ENCODE measurements at regions not wholly inside any gene's neighbourhood (a gene's known extent, or its start where the extent isn't known, plus 50 kb on each side); places are given as distances from the start of the nearest gene placed in this dataset.
"Not testable (repeated sequence)": the region's sequence is repeated elsewhere in the genome, so short reads cannot be mapped to it uniquely, and the experiment has no call there.

DNA sequence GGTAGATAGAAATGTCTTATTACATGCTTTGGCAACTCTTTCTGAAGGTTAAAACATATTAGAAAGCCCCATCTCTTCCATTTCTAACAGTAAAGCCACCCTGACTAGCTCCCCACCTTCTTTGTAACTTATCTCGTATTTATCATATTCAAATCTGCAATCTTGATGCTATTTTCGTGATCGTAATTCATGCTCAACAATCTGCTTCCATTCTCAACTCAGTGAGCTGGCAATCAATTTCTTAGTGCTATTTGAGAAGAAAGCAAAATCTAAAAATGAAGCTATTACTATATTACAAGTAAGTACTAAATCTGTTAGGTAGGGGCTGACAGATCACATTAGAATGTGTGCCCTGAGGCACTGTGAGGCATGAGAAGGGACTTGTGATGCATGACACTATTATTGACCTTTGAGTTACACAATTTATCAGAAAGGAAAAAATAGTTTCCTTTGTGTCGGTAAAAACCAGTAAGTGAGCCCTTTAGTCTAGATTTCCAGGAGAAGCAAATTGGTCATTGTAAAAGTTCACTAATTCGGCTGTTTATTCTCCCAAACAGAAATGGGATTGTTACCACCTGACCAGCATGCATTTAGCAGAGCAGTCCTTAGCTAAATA lies 379.7 kb upstream of the CNTN6 start:
- in situ Hi-C loops (cut with HindIII; ENCODE audit: low pct_unique_long_range_greater_than_20kb, low sequenced_read_pairs) = no loop called here
- no peak for TF ChIP-seq JUND (IDR thresholded peaks at IDR 0.05; ENCODE audit: low read depth)
- no peak for DNase-seq (ENCODE audit: low read depth in 1 of 2, low spot score in 1 of 2)

DNA sequence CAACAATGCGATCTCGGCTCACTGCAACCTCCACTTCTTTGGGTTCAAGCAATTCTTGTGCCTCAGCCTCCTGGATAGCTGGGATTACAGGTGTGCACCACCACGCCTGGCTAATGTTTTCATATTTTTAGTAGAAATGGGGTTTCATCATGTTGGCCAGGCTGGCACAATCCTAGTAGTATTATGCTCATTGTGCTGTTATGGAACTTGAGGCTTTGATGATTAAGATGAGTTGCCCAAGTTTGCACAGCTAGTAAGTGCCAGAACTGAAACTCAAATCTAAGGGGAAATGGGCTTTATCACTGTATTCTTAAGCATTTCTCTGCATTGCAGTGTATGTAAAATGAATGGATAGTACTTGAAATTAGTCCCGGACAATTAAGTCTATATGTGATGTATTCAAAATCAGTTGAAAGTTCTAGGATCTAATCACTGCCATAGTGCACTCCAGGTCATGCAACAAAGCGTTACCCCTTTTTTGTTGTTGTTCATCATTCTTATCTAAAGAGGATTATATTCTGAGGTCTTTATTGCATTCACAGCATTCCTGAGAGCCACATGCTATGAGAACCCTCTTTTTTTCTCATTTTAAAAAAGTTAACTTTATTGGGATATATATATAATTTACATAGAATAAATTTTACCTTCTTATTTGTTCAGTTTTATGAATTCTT lies 378.7 kb upstream of the CNTN6 start:
- in situ Hi-C loops (cut with HindIII; ENCODE audit: low pct_unique_long_range_greater_than_20kb, low sequenced_read_pairs) = no loop called here
- no peak for DNase-seq (ENCODE audit: low read depth in 1 of 2, low spot score in 1 of 2)
- no peak for TF ChIP-seq JUND (IDR thresholded peaks at IDR 0.05; ENCODE audit: low read depth)

DNA sequence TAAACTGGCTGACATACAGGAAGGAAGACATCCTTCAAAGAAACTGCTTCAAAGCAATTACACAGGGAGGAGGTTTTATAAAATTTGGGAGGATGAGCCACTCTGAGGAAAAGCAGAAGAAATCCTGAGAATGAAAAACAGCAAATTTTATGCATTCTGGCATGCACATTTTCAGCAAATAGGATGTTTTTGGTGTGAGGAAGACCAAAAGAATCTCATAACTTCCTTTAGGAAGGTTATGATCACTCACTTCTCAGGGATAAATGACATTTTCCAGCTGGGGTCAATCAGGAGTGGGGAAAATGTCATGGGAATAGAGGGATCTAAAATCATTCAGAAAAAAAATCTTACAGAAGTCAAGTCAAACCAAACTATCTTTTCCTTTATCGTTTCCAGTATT lies 371.7 kb upstream of the CNTN6 start:
- in situ Hi-C loops (cut with HindIII; ENCODE audit: low pct_unique_long_range_greater_than_20kb, low sequenced_read_pairs) = no loop called here
- no peak for TF ChIP-seq JUND (IDR thresholded peaks at IDR 0.05; ENCODE audit: low read depth)
- no peak for DNase-seq (ENCODE audit: low read depth in 1 of 2, low spot score in 1 of 2)

DNA sequence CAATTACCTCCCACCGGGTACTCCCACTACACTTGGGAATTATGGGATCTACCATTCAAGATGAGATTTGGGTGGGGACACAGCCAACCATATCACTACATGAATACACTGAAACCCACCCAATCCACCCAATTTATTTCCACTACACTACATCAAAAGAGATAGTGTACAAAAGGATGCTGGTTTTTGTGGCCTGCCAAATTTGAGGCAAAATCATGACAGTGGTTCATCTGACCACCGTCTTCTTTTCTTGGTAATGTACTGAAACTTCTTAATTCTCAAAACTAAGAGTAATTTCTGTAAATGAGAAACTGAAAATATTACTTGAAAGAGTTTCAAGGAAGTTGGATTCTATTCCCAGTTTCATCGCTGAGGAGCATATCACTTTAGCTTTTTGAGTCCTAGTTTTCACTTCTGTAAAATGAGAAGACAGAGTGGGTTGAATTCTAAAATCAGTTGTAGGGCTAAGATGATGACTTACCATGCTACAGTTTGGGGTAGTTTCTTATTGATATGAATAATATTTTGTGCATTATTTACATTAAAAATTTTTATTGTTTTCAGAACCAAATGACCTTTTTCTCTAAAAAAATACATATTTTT lies 360.4 kb upstream of the CNTN6 start:
- in situ Hi-C loops (cut with HindIII; ENCODE audit: low pct_unique_long_range_greater_than_20kb, low sequenced_read_pairs) = no loop called here
- no peak for TF ChIP-seq JUND (IDR thresholded peaks at IDR 0.05; ENCODE audit: low read depth)
- no peak for DNase-seq (ENCODE audit: low read depth in 1 of 2, low spot score in 1 of 2)

DNA sequence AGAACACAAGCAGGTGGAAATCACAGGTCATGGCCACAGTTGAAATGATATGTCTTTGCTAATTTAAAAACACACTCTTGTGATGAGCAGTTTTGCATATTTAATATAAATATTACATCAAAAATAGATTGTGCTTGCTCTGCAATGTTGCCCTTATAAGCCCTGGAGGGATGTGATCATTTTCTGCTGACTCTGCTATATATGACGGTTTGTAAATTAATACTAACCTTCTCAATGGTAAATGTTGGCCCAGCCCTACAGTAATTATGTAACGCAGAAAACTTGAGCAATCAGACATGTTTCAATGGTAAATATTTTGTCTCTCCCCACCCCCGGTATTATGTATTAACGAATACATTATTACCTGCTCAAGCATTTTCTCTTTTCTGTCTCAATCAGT lies 359.5 kb upstream of the CNTN6 start:
- TF ChIP-seq JUND (IDR thresholded peaks at IDR 0.05; ENCODE audit: low read depth) = no peak
- no peak for DNase-seq (ENCODE audit: low read depth in 1 of 2, low spot score in 1 of 2)
- in situ Hi-C loops (cut with HindIII; ENCODE audit: low pct_unique_long_range_greater_than_20kb, low sequenced_read_pairs) = no loop called here

DNA sequence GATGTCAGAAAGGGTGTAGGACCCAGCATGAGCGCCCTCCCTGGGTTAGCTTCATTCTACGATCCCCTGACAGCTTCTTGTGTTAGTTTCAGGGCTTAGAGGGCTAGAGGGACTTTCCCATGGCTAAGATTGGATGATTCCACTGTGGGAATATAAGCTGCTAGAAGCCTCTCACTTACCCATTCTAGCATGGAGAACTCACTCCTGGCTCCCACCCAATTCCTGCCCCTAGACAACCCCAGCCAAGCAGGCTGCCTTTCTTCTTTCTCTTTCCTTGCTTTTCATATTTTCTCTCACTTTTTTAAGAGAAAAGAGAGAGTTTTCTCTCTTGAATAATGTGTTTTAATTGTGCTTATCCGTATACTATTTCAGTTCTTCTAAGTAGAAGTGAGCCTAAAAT lies 335.1 kb upstream of the CNTN6 start:
- no peak for TF ChIP-seq JUND (IDR thresholded peaks at IDR 0.05; ENCODE audit: low read depth)
- in situ Hi-C loops (cut with HindIII; ENCODE audit: low pct_unique_long_range_greater_than_20kb, low sequenced_read_pairs) = no loop called here
- no peak for DNase-seq (ENCODE audit: low read depth in 1 of 2, low spot score in 1 of 2)

DNA sequence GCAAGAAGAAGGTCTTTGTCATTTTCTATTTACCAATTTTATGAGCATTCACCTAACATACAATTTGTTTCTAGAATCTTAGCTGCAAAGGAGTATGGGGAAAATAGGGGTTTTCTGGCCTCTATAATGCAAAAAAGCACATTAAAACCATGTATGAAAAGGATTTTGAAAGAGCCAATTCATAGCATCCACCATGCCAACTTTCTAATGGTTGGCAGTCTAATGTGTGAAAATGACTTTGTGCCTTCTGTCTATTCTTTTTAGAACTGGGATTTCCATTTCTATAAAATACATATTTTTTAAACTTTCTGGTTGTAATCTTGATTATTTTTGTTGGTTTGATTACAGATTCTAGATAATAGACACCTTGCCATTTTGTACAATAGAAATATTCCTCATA lies 333.7 kb upstream of the CNTN6 start:
- DNase-seq (ENCODE audit: low read depth in 1 of 2, low spot score in 1 of 2) = no peak
- no peak for TF ChIP-seq JUND (IDR thresholded peaks at IDR 0.05; ENCODE audit: low read depth)
- in situ Hi-C loops (cut with HindIII; ENCODE audit: low pct_unique_long_range_greater_than_20kb, low sequenced_read_pairs) = no loop called here

DNA sequence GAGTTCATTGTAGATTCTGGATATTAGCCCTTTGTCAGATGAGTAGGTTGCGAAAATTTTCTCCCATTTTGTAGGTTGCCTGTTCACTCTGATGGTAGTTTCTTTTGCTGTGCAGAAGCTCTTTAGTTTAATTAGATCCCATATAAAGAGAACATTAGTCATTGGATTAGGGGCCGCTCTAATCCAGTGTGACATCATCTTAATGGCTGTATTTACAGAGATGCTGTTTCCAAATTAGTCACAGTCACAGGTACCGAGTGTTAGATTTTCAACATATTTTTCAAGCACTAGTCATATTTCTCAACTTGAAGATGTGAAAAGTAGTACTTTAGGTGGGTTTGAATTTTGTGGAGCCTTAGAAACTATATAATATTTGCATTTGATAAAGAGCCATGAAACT lies 319.4 kb upstream of the CNTN6 start:
- DNase-seq (ENCODE audit: low read depth in 1 of 2, low spot score in 1 of 2); in situ Hi-C loops (cut with HindIII; ENCODE audit: low pct_unique_long_range_greater_than_20kb, low sequenced_read_pairs): not testable (repeated sequence)

DNA sequence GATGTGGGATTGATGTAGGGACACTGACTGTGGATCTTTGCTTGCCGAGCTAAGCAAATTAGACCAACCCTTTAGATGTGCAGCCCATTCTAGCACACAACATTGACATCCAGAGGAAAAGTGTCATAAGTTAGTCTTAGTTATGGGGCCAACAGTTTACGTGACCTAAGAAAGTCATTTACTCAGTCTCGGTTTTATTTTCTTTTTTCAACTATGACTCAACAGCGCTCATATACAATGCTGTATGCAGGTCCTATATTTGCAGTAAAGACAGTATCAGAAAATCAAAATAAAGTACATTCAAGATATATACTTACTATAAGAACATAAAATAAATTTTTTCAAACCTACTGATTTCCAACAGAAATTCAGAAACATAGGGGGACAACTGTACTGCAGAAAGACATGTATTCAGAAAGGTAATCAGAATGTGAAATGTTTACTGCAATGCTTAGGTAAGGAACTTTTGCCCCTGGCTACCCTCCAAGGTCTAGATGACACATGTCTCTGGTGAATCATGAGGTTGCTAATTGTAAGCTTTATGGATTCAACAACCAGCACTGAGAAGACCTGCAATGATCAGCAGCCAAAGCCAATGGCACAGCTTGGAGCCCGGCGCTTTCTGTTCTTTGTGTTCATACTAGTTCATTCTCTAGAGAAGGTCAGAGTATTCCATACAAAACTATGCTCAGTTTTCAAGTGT lies 317.5 kb upstream of the CNTN6 start:
- in situ Hi-C loops (cut with HindIII; ENCODE audit: low pct_unique_long_range_greater_than_20kb, low sequenced_read_pairs) = no loop called here
- no peak for DNase-seq (ENCODE audit: low read depth in 1 of 2, low spot score in 1 of 2)

DNA sequence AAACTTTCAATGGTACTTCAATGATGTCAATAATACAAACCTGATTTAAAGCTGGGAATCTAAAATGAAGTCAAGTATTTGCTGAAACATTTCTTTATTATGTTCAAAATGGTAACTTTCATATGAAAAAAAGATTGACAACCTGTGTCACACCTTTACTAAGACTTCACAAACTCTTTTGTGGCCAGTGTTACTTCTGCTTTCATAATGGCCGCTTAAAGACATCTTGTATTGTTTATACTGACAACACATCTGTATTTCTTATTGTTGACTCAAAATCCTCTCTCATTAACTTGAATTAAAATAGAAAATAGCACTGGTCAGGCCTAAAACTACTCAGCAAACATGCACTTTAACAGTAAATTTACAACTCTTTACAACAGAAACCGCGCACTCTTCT lies 312.3 kb upstream of the CNTN6 start:
- TF ChIP-seq JUND (IDR thresholded peaks at IDR 0.05; ENCODE audit: low read depth) = no peak
- DNase-seq (ENCODE audit: low read depth in 1 of 2, low spot score in 1 of 2) = no peak
- in situ Hi-C loops (cut with HindIII; ENCODE audit: low pct_unique_long_range_greater_than_20kb, low sequenced_read_pairs) = no loop called here

More for the DNA sequence above, 317.5 kb upstream of the CNTN6 start:
- TF ChIP-seq JUND (IDR thresholded peaks at IDR 0.05; ENCODE audit: low read depth) = no peak

DNA sequence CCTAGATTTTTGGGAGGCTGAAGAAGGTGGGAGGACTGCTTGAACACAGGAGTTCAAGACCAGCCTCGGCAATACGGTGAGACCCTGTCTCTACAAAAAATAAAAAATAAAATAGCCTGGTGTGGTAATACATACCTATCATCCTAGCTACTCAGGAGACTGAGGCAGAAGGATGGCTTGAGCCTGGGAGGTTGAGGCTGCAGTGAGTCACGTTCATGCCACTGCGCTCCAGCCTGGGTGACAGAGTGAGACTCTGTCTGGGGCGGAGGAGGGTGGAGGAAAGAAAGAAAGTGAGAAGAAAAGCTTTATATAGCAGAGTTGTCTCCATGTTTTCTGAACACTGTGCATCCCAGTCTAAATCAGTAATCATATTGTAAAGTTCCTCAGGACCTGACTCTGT lies 301.4 kb upstream of the CNTN6 start:
- no peak for DNase-seq (ENCODE audit: low read depth in 1 of 2, low spot score in 1 of 2)
- no peak for TF ChIP-seq JUND (IDR thresholded peaks at IDR 0.05; ENCODE audit: low read depth)
- in situ Hi-C loops (cut with HindIII; ENCODE audit: low pct_unique_long_range_greater_than_20kb, low sequenced_read_pairs) = no loop called here

DNA sequence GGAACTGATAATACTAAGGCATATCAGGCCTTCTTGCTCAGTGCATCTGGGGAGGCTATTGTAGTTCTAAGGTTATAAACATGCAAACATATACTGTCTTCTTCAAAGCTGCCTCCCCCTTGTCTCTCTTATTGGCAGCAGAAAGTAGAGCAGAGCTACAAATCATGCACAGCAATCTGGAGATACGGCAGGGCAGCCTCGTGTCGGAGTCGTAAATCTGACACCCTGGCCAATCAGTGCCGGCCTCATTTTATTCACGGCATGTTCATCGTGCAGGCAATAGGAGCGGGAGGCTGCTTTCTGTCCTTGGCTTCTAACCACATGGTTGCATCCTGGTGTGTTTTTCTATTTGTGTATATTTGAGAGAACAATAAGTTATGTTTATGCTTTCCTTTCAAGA lies 300.2 kb upstream of the CNTN6 start:
- no peak for DNase-seq (ENCODE audit: low read depth in 1 of 2, low spot score in 1 of 2)

DNA sequence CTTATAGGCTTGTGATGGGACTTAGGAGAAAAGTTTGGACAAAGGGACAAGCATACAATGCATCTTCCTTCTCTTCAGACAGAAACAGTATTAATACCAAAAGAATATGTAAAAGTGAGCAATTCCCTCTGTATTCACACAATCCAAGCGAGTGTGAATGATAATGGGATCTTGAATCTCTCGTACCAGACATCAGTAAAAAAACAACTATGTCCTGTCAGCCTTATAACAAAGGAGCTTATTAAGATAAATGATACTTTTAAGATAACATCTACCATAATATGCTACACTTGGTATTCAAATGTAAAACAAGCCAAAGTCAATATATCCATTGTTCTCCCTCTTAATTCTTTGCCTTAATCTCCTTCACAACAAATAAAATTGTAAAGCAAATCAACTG lies 288.6 kb upstream of the CNTN6 start:
- in situ Hi-C loops (cut with HindIII; ENCODE audit: low pct_unique_long_range_greater_than_20kb, low sequenced_read_pairs) = no loop called here
- TF ChIP-seq JUND (IDR thresholded peaks at IDR 0.05; ENCODE audit: low read depth) = no peak
- no peak for DNase-seq (ENCODE audit: low read depth in 1 of 2, low spot score in 1 of 2)

More for the DNA sequence above, 300.2 kb upstream of the CNTN6 start:
- no peak for TF ChIP-seq JUND (IDR thresholded peaks at IDR 0.05; ENCODE audit: low read depth)
- in situ Hi-C loops (cut with HindIII; ENCODE audit: low pct_unique_long_range_greater_than_20kb, low sequenced_read_pairs) = no loop called here
